HG02981 (cell line): ENCODE measurements at regions not wholly inside any gene's neighbourhood (a gene's known extent, or its start where the extent isn't known, plus 50 kb on each side); places are given as distances from the start of the nearest gene placed in this dataset.

Experiments used
- ATAC-seq: cut with Tn5 transposase; IDR thresholded peaks from one replicate; pipeline ENCODE4 v1.9.1; 2021; ENCODE audit warnings: mild to moderate bottlenecking, moderate library complexity; ENCODE audit not compliant: unreplicated experiment

- no peak for ATAC-seq
Observed at GRCh38 chr2:16566701-16567100, 98.9 kb downstream of the CYRIA start.

DNA sequence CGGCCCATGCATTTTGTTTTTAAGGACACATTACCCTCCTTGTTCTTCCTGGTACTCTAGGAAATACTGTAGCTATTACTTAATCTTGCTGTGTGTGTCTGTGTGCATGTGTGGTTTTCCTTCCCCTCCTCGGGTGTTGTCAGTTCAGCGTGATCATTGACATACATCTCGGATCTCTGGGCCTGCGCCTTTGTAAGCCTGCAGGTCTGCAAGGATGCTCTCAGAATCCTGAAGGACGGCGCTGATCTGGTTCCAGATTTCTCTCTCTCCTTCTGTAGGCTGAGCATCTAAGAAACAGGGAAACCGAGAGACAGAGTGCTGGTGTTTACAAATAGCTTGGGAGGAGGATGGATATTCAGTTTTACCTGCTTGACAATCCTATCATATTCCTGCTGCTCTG, 100.2 kb downstream of the CYRIA start:
- no peak for ATAC-seq

- no peak for ATAC-seq
Observed at GRCh38 chr2:16561676-16562075, 104.0 kb downstream of the CYRIA start.

- ATAC-seq, result no peak
Observed at GRCh38 chr2:16561251-16561650, 104.4 kb downstream of the CYRIA start.

GRCh38 chr2:16559278-16560067, 106.2 kb downstream of the CYRIA start:
- no peak for ATAC-seq

DNA sequence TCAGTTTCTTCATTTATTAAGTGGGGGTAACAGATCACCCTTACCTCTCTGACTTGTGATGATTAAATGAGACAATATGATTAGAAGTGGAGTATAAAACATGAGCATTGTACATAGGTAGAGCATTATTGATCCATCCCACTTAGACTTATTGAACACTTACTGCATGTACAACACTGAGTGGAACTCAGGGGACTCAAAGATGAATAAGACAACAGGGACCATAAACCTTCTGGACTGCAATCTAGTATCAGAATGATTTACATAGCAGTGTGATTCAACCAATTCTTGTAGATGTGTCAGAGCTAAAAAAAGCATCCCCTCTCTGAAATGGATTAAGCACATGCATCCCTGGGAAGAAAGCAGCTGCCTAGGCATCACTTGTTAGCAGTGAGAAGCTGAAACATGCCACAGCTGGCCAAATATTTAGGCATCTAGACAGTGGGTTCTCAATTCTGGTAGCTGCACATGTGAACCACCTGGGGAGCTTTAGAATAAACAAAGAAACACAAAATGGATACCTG, 111.5 kb downstream of the CYRIA start:
- ATAC-seq, result no peak

- ATAC-seq, result no peak
Observed at GRCh38 chr2:16553226-16553625, 112.4 kb downstream of the CYRIA start.

- ATAC-seq, result no peak
Observed at GRCh38 chr2:16552202-16552601, 113.4 kb downstream of the CYRIA start.

DNA sequence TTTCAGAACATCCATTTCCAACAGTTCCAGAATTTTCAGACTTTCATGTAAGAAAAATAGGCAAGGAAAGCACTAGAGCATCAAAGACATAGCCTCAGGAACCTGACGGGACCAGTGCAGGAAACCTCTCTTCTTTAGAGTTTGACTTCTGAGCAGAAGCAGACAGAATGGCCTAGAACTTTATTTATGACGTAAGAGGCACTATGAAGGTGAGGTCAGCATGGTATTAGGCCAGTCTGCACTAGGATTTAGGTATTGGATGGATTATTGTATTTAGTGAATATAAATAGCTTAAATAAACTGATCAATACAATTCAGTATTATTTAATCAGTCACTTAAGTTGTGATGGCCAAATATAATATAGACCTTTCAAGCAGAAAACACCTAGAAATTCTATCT, 117.6 kb downstream of the CYRIA start:
- no peak for ATAC-seq

- no peak for ATAC-seq
Observed at GRCh38 chr2:16546128-16546754, 119.4 kb downstream of the CYRIA start.

GRCh38 chr2:16538707-16539106, 126.9 kb downstream of the CYRIA start:
- no peak for ATAC-seq

DNA sequence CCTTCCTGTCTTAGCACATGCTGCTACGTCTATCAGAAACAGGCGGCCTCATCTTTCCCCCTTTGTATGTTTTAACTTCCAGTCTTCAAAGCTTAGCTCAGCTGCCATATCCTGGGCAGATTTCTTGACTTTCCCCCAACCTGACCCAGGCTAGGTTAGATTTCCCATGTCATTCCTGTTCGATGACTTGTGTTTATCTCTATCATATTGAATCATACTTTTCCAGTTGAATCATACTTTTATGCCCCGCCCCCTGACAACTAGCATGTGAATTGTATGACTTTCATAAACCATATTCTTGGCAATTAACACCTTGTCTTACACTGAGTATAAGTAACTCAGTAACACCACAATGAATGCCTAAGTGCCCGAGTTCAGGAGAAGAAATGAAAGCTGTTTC, 128.3 kb downstream of the CYRIA start:
- ATAC-seq, result no peak

DNA sequence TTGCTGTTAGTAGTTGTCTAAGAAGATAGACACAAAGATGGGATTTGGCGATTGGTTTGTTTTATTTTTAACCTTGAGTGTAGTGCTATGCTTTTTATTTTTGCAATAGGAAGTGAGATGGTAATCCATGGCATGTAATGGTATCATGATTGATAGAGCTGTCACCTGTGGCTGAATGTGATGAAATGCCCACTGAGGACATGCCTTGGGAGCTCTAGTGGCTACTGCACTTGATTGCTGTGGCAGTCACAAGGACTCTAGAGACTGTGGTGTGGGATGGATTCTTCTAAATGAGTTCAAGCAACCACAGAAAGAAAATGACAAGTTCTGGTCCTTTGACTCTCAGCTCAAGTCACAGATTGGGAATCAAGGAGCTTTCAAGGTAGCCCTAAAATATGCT, 139.4 kb downstream of the CYRIA start:
- no peak for ATAC-seq

GRCh38 chr2:16525265-16525887, 140.3 kb downstream of the CYRIA start:
- no peak for ATAC-seq

DNA sequence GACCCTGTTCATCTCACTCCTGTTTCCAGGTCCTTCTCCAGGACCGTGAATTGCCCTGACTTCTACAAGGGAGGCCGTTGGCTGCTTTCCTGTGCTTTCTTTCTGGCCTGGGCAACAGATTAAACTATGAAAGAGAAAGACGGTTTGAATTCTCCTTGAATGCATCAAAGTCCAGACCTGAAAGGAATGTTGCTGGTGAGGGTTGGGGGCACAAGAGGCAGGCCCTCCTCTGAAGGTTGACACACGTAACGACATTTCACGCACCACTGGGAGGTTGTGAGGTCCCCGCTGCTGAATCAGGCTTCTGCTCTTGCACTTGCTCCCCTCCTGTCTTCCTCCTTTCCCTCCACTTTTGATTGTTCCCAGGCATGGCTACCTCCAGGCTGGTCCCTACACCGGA, 141.9 kb downstream of the CYRIA start:
- no peak for ATAC-seq

GRCh38 chr2:16522031-16522831, 143.4 kb downstream of the CYRIA start:
- ATAC-seq, result no peak

DNA sequence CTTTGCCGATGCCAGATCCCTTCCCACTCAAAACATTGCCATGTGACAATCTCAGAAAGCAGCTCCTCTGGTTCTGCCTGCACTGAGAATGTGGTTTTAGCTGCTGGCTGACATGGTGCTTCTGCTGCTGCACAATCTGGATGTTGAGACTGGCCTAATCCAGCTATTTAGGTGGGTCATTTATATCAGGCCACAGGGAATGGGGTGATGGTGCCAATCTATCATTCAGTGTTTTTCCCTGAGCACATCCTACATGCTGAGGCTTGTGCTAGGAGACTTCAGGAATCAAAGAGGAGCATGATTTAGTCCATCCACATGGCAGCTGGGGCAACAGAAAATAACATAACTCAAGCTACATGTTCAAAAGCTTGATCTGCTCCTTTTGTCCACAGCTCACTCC, 144.7 kb downstream of the CYRIA start:
- ATAC-seq, result no peak

GRCh38 chr2:16515696-16516095, 149.9 kb downstream of the CYRIA start:
- no peak for ATAC-seq

DNA sequence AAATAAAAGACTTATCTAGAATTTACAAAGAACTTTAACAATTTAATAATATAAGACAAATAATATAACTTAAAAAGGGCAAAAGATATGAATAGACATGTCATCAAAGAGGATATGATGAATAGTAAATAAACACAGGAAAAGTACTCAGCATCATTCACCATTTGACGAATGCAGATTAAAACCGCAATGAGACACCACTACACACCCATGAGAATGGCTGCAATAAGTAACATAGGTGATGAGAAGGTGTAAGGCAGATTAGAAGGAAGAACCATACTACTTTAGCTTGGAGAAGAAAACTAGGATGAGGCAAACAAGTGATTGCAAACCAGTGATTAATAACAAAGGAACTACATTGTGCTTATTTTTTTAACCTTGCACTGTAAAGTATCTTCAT, 152.0 kb downstream of the CYRIA start:
- no peak for ATAC-seq

DNA sequence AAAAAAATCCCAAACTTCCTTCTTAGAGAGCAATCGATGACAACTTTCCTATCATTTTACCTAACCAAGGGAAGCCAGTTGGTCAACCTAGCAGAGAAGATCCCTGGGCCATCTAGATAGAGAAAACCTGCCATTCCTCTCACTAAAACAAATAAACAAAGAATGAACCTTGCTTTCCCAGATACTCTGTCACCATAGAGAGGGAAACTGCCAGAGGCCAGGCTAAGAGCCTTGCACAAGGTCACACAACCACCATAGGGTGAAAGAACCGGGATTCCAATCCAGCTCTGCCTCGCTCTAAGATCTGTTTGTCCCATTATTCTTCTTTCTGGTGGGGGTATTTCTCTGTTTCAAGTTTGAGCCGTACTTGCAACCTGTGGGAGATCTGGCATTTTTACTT, 154.6 kb downstream of the CYRIA start:
- ATAC-seq, result no peak

DNA sequence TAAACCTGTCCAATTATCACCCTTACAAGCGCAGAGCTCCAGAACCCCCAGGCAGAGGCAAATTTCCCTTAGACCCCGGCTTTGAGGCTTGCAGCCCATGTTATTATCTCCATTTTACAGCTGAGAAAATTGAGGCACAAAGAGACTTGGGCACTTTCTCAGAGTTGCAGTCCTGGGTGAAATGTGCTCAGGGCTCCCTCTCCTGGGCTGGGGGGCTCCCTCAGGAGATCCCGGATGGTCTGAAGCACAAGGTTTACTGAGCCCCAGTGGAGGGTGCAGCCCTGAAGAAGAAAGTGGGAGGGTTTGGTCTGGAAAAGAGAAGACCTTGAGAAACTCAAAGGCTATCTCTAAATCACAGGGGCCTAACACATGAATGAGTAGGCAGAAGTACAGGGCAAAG, 156.6 kb downstream of the CYRIA start:
- no peak for ATAC-seq
